ENCODE measurements at regions not wholly inside any gene's neighbourhood (a gene's known extent, or its start where the extent isn't known, plus 50 kb on each side); places are given as distances from the start of the nearest gene placed in this dataset.

DNA sequence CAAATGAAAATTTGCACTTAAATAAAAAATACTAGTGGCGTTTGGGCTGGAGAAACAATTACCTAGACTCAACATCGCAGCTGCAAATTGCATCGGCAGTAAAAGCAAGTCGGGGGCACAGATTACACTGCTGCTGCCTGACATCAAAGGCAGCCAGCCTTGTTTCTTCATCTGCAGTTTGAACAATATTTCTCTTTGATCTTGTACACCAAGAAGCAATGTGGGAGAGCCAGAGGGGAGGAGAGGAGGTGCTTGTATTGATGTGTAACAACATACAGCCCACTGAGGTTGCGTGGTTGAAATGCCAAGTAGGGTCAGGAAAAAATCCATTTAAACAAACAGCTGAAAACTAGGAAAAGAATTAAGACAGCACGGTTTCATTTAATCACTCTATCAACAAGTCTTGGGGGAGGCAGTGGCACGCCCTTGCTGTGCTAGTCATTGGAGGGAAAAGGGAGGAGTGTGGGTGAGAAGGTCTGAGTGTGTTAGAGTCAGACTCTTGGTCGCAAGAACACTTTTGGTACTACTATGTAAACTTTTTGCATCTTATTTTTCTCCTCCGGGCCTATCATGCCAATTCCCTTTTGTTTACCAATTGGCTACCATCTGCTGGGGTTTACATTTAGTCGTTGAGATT lies 456.5 kb downstream of the OMA1 start:
- DNase-seq (no peak), ATAC-seq (no peak)
- Histone ChIP-seq H3K27me3 (no peaks in the 10 kb centered on the region), H3K4me1 (no peaks in the 10 kb centered on the region), H3K27ac (no peak overlapping the region), H3K4me3 (no peak overlapping the region), H3K9me3 (no peaks in the 10 kb centered on the region), H3K36me3 (no peaks in the 10 kb centered on the region)
- in situ Hi-C loops (cut with MboI; ENCODE audit: low sequenced_read_pairs in 4 of 4) (no loop called here), intact Hi-C loops (cut with DNase I; ENCODE audit: low total_unique reads) (no loop called here)
- TF ChIP-seq, protein P1, sequence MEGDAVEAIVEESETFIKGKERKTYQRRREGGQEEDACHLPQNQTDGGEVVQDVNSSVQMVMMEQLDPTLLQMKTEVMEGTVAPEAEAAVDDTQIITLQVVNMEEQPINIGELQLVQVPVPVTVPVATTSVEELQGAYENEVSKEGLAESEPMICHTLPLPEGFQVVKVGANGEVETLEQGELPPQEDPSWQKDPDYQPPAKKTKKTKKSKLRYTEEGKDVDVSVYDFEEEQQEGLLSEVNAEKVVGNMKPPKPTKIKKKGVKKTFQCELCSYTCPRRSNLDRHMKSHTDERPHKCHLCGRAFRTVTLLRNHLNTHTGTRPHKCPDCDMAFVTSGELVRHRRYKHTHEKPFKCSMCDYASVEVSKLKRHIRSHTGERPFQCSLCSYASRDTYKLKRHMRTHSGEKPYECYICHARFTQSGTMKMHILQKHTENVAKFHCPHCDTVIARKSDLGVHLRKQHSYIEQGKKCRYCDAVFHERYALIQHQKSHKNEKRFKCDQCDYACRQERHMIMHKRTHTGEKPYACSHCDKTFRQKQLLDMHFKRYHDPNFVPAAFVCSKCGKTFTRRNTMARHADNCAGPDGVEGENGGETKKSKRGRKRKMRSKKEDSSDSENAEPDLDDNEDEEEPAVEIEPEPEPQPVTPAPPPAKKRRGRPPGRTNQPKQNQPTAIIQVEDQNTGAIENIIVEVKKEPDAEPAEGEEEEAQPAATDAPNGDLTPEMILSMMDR (IDR thresholded peaks at IDR 0.05 in 4 of 5, conservative IDR thresholded peaks at IDR 0.05 in 1 of 5): no peak

DNA sequence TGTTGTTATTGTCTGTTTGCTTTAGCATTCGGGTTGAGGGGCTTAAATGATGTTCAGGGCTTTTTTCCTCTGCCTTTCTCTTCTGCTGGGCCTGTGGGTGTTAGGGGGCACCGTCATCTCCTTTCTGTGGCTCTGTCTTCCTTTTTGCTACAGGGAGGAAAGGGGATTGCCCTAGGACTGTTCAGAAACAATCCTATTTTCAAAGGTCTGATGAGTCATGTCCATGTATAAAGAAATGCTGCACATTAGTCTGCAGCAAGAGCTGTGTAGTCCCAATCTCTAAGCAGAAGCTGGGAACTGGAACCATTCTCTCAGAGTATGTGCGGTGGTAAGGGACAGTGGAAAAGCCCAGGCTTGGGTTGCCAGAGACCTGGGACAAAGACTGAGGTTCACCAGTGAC lies 462.3 kb downstream of the OMA1 start:
- in situ Hi-C loops (cut with MboI; ENCODE audit: low sequenced_read_pairs in 4 of 4): no loop called here
- no peak for ATAC-seq
- no peak overlapping the region for H3K4me3 ChIP-seq
- DNase-seq: no peak
- H3K36me3 ChIP-seq: no peaks in the 10 kb centered on the region
- no peaks in the 10 kb centered on the region for H3K9me3 ChIP-seq
- TF ChIP-seq, protein P1 (IDR thresholded peaks at IDR 0.05 in 4 of 5, conservative IDR thresholded peaks at IDR 0.05 in 1 of 5): no peak
- no peak for TF ChIP-seq POLR2A (IDR thresholded peaks at IDR 0.05)
- H3K4me1 ChIP-seq: no peaks in the 10 kb centered on the region
- intact Hi-C loops (cut with DNase I; ENCODE audit: low total_unique reads): no loop called here
- H3K27ac ChIP-seq: no peak overlapping the region
- H3K27me3 ChIP-seq: no peaks in the 10 kb centered on the region

DNA sequence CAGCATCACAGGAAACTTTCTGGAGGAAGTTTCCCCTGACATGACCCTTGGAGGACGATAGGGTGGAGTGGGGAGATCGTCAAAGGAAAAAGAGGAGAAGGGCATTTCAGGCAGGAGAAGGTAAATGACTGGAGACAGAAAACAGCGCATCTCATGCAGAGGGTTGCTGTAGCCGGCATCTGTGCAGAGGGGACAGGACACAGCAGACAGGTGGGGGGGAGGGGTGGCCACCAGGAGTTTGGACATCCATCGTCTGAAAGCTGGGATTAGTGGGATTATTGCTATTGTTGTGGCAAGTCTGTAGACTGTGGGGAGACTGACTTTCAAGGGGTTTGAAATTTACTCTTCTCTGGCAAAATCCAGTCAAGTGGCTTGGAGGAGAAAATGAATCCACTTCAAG lies 463.9 kb downstream of the OMA1 start:
- no peak overlapping the region for H3K27ac ChIP-seq
- no peaks in the 10 kb centered on the region for H3K36me3 ChIP-seq
- intact Hi-C loops (cut with DNase I; ENCODE audit: low total_unique reads) (no loop called here), in situ Hi-C loops (cut with MboI; ENCODE audit: low sequenced_read_pairs in 4 of 4) (no loop called here)
- DNase-seq: no peak
- ATAC-seq: no peak
- H3K4me1 ChIP-seq: no peaks in the 10 kb centered on the region
- no peaks in the 10 kb centered on the region for H3K9me3 ChIP-seq
- no peaks in the 10 kb centered on the region for H3K27me3 ChIP-seq
- H3K4me3 ChIP-seq: no peak overlapping the region
- TF ChIP-seq, protein P1 (IDR thresholded peaks at IDR 0.05 in 4 of 5, conservative IDR thresholded peaks at IDR 0.05 in 1 of 5): no peak
- no peak for TF ChIP-seq POLR2A (IDR thresholded peaks at IDR 0.05)

DNA sequence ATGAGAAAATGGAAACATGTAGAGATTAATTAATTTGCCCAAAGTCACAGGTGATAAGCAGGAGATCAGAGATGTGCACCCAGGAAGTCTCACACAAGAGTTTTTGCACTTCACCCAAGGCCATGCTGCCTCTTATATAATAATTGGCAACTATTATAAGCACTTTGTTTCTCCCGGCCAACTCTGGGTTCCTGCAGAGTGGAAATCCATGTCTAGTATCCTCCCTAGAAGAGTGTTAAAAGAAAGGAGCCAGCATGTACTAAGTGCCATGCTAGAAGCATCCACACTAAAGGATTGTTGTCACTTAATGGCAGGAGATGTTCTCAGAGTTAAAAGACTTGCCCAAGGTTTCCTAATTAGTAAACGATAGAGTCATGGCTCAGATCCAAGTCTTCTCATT lies 470.3 kb downstream of the OMA1 start:
- no peak for DNase-seq
- Histone ChIP-seq H3K36me3 (no peaks in the 10 kb centered on the region), H3K4me3 (no peak overlapping the region), H3K27me3 (no peaks in the 10 kb centered on the region), H3K9me3 (no peaks in the 10 kb centered on the region), H3K4me1 (no peaks in the 10 kb centered on the region), H3K27ac (no peak overlapping the region)
- in situ Hi-C loops (cut with MboI; ENCODE audit: low sequenced_read_pairs in 4 of 4) (no loop called here), intact Hi-C loops (cut with DNase I; ENCODE audit: low total_unique reads) (no loop called here)
- no peak for ATAC-seq
- TF ChIP-seq, protein P1 (IDR thresholded peaks at IDR 0.05 in 4 of 5, conservative IDR thresholded peaks at IDR 0.05 in 1 of 5): no peak
- no peak for TF ChIP-seq POLR2A (IDR thresholded peaks at IDR 0.05)

DNA sequence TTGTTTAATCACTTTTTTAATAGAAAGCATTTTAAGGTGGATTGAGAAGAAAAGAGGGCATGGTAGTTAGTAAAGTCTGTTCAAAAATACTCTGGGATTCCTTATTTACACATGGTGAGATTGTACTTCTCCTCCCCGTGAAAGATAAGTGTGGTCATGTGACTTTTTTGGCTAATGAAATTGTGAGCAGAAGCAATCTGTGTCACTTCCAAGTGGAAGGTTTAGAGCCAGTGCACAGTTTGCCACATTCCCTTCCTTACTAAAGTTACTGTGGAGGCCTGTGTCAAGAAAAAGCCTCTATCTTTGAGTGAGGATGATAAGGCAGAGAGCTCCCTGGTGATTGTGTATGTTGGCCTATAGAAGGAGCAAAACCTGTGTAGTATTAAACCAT lies 471.3 kb downstream of the OMA1 start:
- TF ChIP-seq, protein P1 (IDR thresholded peaks at IDR 0.05 in 4 of 5, conservative IDR thresholded peaks at IDR 0.05 in 1 of 5): no peak
- no peak for TF ChIP-seq POLR2A (IDR thresholded peaks at IDR 0.05)

More for the DNA sequence above, 471.3 kb downstream of the OMA1 start:
- in situ Hi-C loops (cut with MboI; ENCODE audit: low sequenced_read_pairs in 4 of 4): no loop called here
- no peak overlapping the region for H3K4me3 ChIP-seq
- intact Hi-C loops (cut with DNase I; ENCODE audit: low total_unique reads): no loop called here
- DNase-seq (no peak), ATAC-seq (no peak)
- no peak overlapping the region for H3K27ac ChIP-seq
- H3K36me3 ChIP-seq: no peaks in the 10 kb centered on the region
- no peaks in the 10 kb centered on the region for H3K27me3 ChIP-seq
- no peaks in the 10 kb centered on the region for H3K4me1 ChIP-seq
- no peaks in the 10 kb centered on the region for H3K9me3 ChIP-seq
